Hepatocyte (in vitro differentiated cells): ENCODE measurements at regions not wholly inside any gene's neighbourhood (a gene's known extent, or its start where the extent isn't known, plus 50 kb on each side); places are given as distances from the start of the nearest gene placed in this dataset.

Experiments
- EZH2phosphoT487 ChIP-seq: fragments of 200-600 bp; sonication (generic); IDR thresholded peaks from one replicate; pipeline ENCODE4 v1.6.1; 2018; ENCODE audit warnings: antibody characterized with exemption, mild to moderate bottlenecking, low read depth, moderate library complexity; ENCODE audit not compliant: unreplicated experiment, severe bottlenecking
- TF ChIP-seq, protein P1 (sequence below): fragments of 200-600 bp; sonication (generic); IDR thresholded peaks from 2 replicates; pipeline ENCODE4 v1.5.1; 2016; ENCODE audit warnings: antibody characterized with exemption, mild to moderate bottlenecking; ENCODE audit not compliant: poor library complexity

DNA sequence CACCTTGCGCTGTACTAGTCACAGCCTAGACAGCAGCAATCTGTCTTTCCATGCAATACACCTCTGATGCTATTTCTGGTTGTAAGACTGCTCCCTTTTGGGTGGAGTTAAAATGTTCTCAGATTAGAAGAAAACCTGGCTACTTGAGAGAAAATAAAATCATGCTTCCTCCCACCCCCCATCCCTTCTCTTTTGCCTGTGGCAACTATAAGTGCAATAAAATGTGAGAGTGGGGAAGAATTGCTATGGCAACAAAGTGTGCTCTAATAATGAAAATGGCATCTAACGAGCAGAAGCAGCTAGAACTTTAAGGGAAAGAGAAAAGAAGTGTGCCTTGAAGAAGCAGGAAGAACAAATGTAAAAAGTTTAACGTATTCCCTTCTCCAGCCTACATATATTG lies 464.2 kb upstream of the FSHR start:
- TF ChIP-seq, protein P1, sequence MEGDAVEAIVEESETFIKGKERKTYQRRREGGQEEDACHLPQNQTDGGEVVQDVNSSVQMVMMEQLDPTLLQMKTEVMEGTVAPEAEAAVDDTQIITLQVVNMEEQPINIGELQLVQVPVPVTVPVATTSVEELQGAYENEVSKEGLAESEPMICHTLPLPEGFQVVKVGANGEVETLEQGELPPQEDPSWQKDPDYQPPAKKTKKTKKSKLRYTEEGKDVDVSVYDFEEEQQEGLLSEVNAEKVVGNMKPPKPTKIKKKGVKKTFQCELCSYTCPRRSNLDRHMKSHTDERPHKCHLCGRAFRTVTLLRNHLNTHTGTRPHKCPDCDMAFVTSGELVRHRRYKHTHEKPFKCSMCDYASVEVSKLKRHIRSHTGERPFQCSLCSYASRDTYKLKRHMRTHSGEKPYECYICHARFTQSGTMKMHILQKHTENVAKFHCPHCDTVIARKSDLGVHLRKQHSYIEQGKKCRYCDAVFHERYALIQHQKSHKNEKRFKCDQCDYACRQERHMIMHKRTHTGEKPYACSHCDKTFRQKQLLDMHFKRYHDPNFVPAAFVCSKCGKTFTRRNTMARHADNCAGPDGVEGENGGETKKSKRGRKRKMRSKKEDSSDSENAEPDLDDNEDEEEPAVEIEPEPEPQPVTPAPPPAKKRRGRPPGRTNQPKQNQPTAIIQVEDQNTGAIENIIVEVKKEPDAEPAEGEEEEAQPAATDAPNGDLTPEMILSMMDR, result no peak
- no peak for TF ChIP-seq EZH2phosphoT487
